ENCODE measurements at regions not wholly inside any gene's neighbourhood (a gene's known extent, or its start where the extent isn't known, plus 50 kb on each side); places are given as distances from the start of the nearest gene placed in this dataset.

DNA sequence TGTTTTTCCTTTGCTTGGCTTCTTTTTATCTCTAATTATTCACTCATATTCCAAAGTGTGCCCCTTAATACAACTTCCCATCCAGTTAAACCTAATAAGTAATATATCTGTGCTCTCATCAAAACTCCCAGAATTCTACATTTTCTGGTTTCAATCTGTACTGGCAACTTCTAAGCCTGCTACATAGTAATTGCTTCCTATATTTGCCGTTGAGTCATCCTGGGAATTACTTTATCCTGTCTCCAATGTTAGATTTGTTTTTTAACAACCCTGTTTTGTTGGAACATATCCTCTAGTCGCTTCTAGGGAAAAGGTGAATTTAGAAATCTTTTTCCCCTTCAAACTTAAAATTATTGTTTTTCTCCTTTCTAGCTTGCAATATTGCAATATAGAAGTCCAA lies 620.5 kb upstream of the PKN2 start:
- no peak for DNase-seq (ENCODE audit: low read depth)

DNA sequence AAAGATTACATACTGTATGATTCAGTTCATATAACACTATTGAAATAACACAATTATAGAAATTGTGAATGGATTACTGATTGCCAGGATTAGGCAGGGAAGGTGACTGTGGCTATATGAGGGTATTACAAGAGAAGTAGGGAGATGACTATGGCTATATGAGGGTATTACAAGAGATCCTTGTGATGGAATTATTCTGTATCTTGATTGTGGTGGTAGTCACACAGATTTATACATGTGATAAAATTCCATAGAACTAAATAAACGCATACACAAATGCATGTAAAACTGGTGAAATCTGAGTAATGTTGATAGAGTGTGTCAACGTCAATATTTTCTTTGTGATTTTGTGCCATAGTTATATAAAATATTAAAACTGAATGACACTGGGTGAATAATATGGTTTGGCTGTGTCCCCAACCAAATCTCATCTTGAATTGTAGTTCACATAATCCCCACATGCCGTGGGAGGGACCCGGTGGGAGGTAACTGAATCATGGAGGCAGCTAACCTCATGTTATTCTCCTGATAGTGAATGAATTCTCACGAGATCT lies 615.6 kb upstream of the PKN2 start:
- no peak for DNase-seq (ENCODE audit: low read depth)

DNA sequence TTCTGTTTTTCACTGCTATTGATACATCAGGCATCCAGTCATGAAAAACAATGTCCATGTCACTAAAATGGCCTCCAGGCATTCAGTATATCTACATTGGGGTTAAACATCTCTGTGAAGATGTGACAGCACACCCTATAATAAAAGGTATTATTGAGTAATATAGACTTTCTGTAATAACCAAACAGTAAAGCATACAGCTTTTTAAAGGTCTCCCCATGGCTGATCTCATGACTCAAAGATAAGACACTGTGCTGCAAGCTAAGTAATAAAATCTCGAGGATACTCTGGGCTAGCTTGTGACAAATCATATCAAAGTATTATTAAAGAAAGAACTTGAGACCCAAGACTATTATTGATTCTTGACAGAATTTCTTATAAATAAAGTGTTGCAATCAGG lies 613.1 kb upstream of the PKN2 start:
- DNase-seq (ENCODE audit: low read depth): no peak

GRCh38 chr1:88074661-88075060 lies 609.4 kb upstream of the PKN2 start:
- no peak for DNase-seq (ENCODE audit: low read depth)

DNA sequence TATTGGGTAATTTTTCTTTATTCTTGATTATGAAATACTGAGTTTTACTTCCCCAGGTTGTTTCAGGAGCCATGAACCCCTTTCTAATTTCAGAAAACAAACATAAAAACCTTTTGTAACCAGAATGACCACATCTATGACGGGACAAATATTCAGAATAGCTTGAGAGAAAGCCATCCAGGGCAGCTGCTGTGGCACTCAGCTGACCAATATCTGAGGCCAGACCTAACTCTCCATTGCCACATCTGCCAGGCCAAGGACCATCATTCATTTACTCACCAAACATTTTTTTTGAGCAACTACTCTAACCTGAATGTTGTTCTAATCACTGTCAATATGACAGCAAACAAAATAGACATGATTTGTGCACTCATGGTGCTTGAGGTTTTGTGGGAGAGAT lies 608.3 kb upstream of the PKN2 start:
- no peak for DNase-seq (ENCODE audit: low read depth)

- no peak for DNase-seq (ENCODE audit: low read depth)
Observed at GRCh38 chr1:88079036-88079435, 605.0 kb upstream of the PKN2 start.

- no peak for DNase-seq (ENCODE audit: low read depth)
Observed at GRCh38 chr1:88080875-88081274, 603.2 kb upstream of the PKN2 start.

DNA sequence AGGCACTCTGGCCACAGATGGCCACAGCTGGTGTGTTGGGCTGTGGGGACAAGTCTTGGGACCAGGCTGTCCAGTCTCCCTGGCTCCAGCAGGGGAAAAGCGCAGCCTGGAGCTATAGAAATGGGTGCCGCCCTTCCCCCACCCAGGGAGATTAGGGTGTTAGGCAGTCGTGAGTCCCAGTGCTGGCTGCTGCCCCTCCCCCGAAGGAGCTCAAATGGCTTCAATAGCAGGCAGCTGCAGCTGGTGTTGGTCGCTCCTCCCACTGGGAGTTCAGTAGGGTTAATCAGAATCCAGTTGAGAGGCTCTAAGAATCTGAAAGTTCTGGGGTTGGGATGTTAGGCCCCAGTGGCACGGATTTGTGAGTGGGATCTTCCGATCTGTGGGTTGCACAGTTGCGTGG lies 595.6 kb upstream of the PKN2 start:
- DNase-seq (ENCODE audit: low read depth): no peak

DNA sequence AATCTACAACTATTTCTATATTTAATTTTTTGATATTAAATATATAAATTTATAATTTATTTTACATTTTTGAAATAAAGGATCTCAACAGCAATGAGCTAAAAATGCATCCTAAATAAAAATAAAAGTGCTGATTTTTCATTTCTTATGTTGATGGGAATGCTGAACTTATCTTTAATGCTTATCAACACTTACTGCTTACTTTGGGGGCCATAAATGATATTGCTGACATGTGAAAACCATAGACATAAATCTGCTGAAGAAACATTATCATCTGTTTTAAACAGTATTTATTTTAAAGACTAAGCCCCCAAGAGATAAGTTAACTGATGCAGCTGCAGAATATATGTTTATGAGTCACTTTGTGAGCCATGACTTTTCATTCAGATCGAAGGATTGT lies 594.1 kb upstream of the PKN2 start:
- no peak for DNase-seq (ENCODE audit: low read depth)

- DNase-seq (ENCODE audit: low read depth): no peak
Observed at GRCh38 chr1:88098881-88099280, 585.2 kb upstream of the PKN2 start.

DNA sequence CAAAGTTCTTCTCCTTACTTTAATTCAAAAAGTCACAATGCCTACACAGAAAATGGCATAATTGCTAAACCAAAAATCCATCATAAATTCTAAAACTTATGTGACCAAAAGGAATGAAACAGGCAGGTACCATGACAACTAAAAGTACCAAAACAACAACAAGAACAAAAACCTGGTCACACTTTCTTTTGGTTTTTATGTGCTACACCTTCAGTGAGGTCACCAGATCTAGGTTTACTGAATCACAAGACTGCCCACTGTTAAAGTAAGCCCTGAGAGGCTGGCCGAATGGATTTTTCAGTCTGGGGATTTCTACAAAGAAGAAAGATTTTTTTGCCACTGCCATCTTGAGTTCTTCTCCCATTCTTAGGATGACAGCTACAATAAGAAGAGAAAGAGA lies 583.0 kb upstream of the PKN2 start:
- DNase-seq (ENCODE audit: low read depth): no peak

DNA sequence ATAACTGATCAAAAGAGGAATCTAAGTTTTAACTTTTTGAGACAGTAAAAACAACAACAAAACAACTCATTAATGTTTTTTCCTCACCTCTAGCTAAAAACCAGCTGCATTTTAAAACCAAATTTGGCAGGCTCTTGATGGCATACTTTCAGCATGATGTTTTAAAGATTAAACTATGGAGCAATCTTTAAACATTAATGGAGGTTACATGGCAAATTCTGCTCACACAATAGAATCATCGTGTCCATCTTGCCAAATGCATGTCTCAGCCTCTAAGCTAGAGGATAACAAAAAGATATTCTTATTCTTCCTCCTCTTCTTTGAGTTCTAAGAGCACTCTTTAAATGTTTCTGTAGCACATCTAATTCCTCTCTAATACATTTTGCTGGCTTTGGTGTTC lies 579.8 kb upstream of the PKN2 start:
- no peak for DNase-seq (ENCODE audit: low read depth)

- DNase-seq (ENCODE audit: low read depth): no peak
Observed at GRCh38 chr1:88104886-88105285, 579.2 kb upstream of the PKN2 start.

GRCh38 chr1:88111816-88112215 lies 572.3 kb upstream of the PKN2 start:
- DNase-seq (ENCODE audit: low read depth): no peak

DNA sequence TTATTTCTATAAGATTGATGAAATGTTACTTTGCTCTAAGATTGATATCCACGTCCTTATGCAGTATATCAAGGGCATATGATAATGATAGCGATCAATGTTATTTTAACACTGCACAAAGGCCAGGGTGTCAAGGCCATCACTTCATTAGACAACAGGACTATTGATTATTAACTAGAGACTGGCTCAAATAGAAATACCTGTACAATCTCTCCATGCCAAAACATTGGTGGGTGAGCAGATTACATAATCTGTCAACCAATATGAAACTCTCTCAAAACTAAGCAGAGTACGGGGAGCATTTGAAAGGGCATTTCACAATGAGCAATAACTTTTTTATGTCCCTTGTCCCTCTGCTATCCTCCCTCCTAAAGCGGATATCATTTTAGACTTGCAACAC lies 566.5 kb upstream of the PKN2 start:
- no peak for DNase-seq (ENCODE audit: low read depth)

GRCh38 chr1:88118176-88118845 lies 565.8 kb upstream of the PKN2 start:
- no peak for DNase-seq (ENCODE audit: low read depth)

DNA sequence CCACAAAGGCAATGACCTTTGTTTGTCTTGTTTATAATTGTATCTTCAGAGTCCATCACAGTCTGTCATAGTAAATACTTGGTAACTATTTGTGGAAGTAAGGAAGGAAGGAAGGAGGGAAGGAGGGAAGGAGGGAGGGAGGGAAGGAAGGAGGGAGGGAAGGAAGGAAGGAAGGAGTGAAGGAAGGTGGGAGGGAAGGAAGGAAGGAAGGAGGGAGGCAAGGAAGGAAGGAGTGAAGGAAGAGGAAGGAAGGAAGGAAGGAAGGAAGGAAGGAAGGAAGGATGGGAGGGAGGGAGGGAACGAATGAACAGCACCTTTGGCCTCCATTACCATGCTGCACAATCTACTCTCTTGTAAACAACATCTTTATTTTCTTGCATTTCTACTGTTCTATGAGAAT lies 559.5 kb upstream of the PKN2 start:
- DNase-seq (ENCODE audit: low read depth): no peak

GRCh38 chr1:88126467-88126866 lies 557.6 kb upstream of the PKN2 start:
- no peak for DNase-seq (ENCODE audit: low read depth)

- no peak for DNase-seq (ENCODE audit: low read depth)
Observed at GRCh38 chr1:88133991-88134390, 550.1 kb upstream of the PKN2 start.

GRCh38 chr1:88134983-88135921 lies 548.8 kb upstream of the PKN2 start:
- no peak for DNase-seq (ENCODE audit: low read depth)

- no peak for DNase-seq (ENCODE audit: low read depth)
Observed at GRCh38 chr1:88139633-88140032, 544.4 kb upstream of the PKN2 start.

- DNase-seq (ENCODE audit: low read depth): no peak
Observed at GRCh38 chr1:88140325-88140724, 543.7 kb upstream of the PKN2 start.

DNA sequence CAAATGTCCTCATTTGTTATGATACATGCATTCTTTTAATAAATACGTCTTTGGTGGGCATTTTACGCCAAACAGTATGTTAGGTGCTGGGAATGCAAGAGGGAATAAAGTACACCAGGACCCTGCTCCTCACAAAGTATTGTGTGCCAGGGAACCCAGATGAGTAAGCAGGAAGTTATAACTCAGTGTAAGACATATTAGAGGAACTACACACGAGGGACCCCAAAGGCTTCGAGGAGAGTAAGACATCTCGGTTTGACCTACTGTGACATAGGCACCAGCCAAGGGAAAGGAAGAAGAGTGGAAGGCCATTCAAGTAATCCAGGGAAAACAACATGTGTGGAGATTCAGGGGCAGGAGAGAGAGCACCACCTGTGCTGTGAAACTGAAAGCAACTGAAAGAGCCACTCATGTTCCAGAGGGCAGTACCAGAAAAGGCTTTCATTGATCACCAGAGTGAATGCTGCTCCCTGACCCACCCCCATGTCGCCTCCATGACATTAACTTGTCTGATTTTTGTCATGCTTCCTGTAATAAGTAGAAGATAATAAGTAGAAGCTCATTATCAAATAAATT lies 542.5 kb upstream of the PKN2 start:
- no peak for DNase-seq (ENCODE audit: low read depth)
